Endothelial cell of umbilical vein (primary cell): ENCODE measurements at regions not wholly inside any gene's neighbourhood (a gene's known extent, or its start where the extent isn't known, plus 50 kb on each side); places are given as distances from the start of the nearest gene placed in this dataset.

ENCODE experiments used
- BruUV-seq: library from RNA; stranded (reverse); fragments of 400-500 nt; replicated peaks from 2 replicates; lab custom pipeline; 2021; lab: Mats Ljungman, UMichigan
- CTCF ChIA-PET: fragments of 300-600, 350-600 bp; sonication (Branson Sonifier 250); formaldehyde crosslinking; loops from one replicate; lab custom pipeline; 2021; ENCODE audit warnings: antibody characterized with exemption, inconsistent platforms; lab: Charles Lee
- POLR2A ChIA-PET: fragments of 300-600, 350-600 bp; sonication (Branson Sonifier 250); formaldehyde crosslinking; loops from one replicate; lab custom pipeline; 2021; ENCODE audit warnings: antibody characterized with exemption, inconsistent platforms; lab: Charles Lee
- DNase-seq: peaks from one replicate; pipeline ENCODE4 v3.0.0-alpha.2; 2011; ENCODE audit warnings: low read depth, low spot score
- FAIRE-seq: peaks from 2 replicates; lab custom pipeline; 2011; peaks lifted over from hg19 to GRCh38; lab: Jason Lieb, UNC
- H2AFZ ChIP-seq: 2 replicates; pipeline ENCODE4 v1.6.0; 2012; ENCODE audit warnings: low read depth, low read length, control low read depth, inconsistent platforms
- H3K27ac ChIP-seq: 2 replicates; pipeline ENCODE4 v1.5.1; 2011; ENCODE audit warnings: low read depth, mild to moderate bottlenecking, control low read depth, low read length, moderate library complexity; ENCODE audit not compliant: insufficient read depth
- H3K27me3 ChIP-seq, 2 experiments: 2 replicates each; pipeline versions ENCODE4 v1.6.0 to v1.6.1; 2011; ENCODE audit warnings: low read length in 2 of 2, mixed read lengths in 1 of 2; ENCODE audit not compliant: control insufficient read depth in 2 of 2, insufficient read depth in 2 of 2
- H3K36me3 ChIP-seq, 2 experiments: 2 replicates in 1 of 2; 3 replicates in 1 of 2; pipeline ENCODE4 v1.5.1; 2011; ENCODE audit warnings: low read length in 2 of 2, mild to moderate bottlenecking in 1 of 2, moderate library complexity in 1 of 2; ENCODE audit not compliant: control insufficient read depth in 2 of 2, insufficient read depth in 2 of 2; ENCODE audit errors: extremely low read depth in 1 of 2
- H3K4me1 ChIP-seq: 3 replicates; pipeline ENCODE4 v1.5.1; 2011; ENCODE audit warnings: mild to moderate bottlenecking, low read length; ENCODE audit not compliant: control insufficient read depth, insufficient read depth; ENCODE audit errors: extremely low read depth
- H3K4me2 ChIP-seq: 2 replicates; pipeline ENCODE4 v1.6.1; 2011; ENCODE audit warnings: low read length, control low read depth, mixed read lengths; ENCODE audit not compliant: insufficient read depth
- H3K4me3 ChIP-seq, 3 experiments: fragments of 200-600 bp in 1 of 3; sonication (generic), shearing (Covaris generic) in 1 of 3; replicated peaks in 1 of 3; 2 replicates each; pipeline ENCODE4 v1.5.1; 2011 to 2016; ENCODE audit warnings: control low read depth in 3 of 3, low read length in 3 of 3, mild to moderate bottlenecking in 2 of 3, inconsistent platforms in 1 of 3, low read depth in 1 of 3, moderate library complexity in 1 of 3; ENCODE audit not compliant: insufficient read depth in 1 of 3
- H3K79me2 ChIP-seq: 2 replicates; pipeline ENCODE4 v1.6.0; 2012; ENCODE audit warnings: low read length, inconsistent platforms; ENCODE audit not compliant: control insufficient read depth, insufficient read depth
- H3K9ac ChIP-seq: replicated peaks from 2 replicates; pipeline ENCODE3; 2011; ENCODE audit warnings: low read length, control low read depth; ENCODE audit not compliant: insufficient read depth; ENCODE audit errors: extremely low read depth
- H3K9me1 ChIP-seq: replicated peaks from 3 replicates; pipeline ENCODE4 v1.6.0; 2011; ENCODE audit warnings: mild to moderate bottlenecking, low read length; ENCODE audit not compliant: control insufficient read depth, insufficient read depth; ENCODE audit errors: extremely low read depth
- H3K9me3 ChIP-seq: replicated peaks from 2 replicates; pipeline ENCODE4 v1.5.1; 2012; ENCODE audit warnings: low read length, inconsistent platforms; ENCODE audit not compliant: control insufficient read depth, insufficient read depth
- H4K20me1 ChIP-seq: replicated peaks from 2 replicates; pipeline ENCODE3; 2011; ENCODE audit warnings: mild to moderate bottlenecking, low read length; ENCODE audit not compliant: control insufficient read depth, insufficient read depth; ENCODE audit errors: extremely low read depth
- CTCF ChIP-seq, 2 donors: IDR thresholded peaks; 1 replicate in 1 of 2; 2 replicates in 1 of 2; pipeline ENCODE4 v1.5.1; 2011; ENCODE audit warnings: low read length in 2 of 2, mild to moderate bottlenecking in 2 of 2, moderate library complexity in 2 of 2, control low read depth in 1 of 2, inconsistent platforms in 1 of 2, low read depth in 1 of 2; ENCODE audit not compliant: insufficient read depth in 1 of 2; ENCODE audit errors: extremely low read depth in 1 of 2
- EZH2 ChIP-seq: IDR thresholded peaks from 2 replicates; pipeline ENCODE4 v1.6.1; 2012; ENCODE audit warnings: borderline replicate concordance, low read depth, mild to moderate bottlenecking, moderate library complexity, low read length, inconsistent platforms; ENCODE audit not compliant: severe bottlenecking
- FOS ChIP-seq: IDR thresholded peaks from 2 replicates; pipeline ENCODE4 v1.6.1; 2011; ENCODE audit warnings: mild to moderate bottlenecking, low read length, moderate library complexity, borderline replicate concordance; ENCODE audit not compliant: insufficient read depth
- GATA2 ChIP-seq: IDR thresholded peaks from 2 replicates; pipeline ENCODE4 v1.7.0; 2011; ENCODE audit warnings: low read depth, mild to moderate bottlenecking, moderate library complexity, mixed read lengths, low read length; ENCODE audit not compliant: insufficient read length, insufficient read depth
- JUN ChIP-seq: IDR thresholded peaks from 2 replicates; pipeline ENCODE4 v1.6.1; 2011; ENCODE audit warnings: borderline replicate concordance, low read depth; ENCODE audit not compliant: insufficient read length, insufficient read depth
- MYC ChIP-seq: IDR thresholded peaks from one replicate; pipeline ENCODE4 v1.6.1; 2011; ENCODE audit warnings: mild to moderate bottlenecking, low read depth, low read length
- POLR2A ChIP-seq: IDR thresholded peaks from 2 replicates; pipeline ENCODE4 v1.6.1; 2012; ENCODE audit warnings: low read depth, mild to moderate bottlenecking, control low read depth, low read length
- POLR2AphosphoS5 ChIP-seq: IDR thresholded peaks from 2 replicates; pipeline ENCODE4 v1.6.1; 2012; ENCODE audit warnings: low read depth, mild to moderate bottlenecking, control low read depth, low read length, moderate library complexity; ENCODE audit not compliant: insufficient read depth
- dilution Hi-C: fragments of 300-500 bp; cut with MboI; formaldehyde crosslinking; loops from one replicate; pipeline ENCODE4 v1.15.0; 2019; ENCODE audit warnings: low sequenced_read_pairs; ENCODE audit not compliant: extremely low pct_ligation_motif_present
- intact Hi-C: fragments of 100-400 bp; cut with micrococcal nuclease; formaldehyde crosslinking; loops from one replicate; pipeline ENCODE4 v1.10.0; 2022
- TF ChIP-seq, protein P1 (sequence below): IDR thresholded peaks from 2 replicates; pipeline ENCODE4 v1.6.1; 2011; ENCODE audit not compliant: insufficient read depth, insufficient read length

- H3K4me2 ChIP-seq = no peak overlapping the region
- no peak overlapping the region for H3K9ac ChIP-seq
- H3K4me3 ChIP-seq = no peak overlapping the region
- TF ChIP-seq POLR2AphosphoS5 (no peak), GATA2 (no peak), EZH2 (no peak), POLR2A (no peak), MYC (no peak), CTCF (IDR thresholded peaks at IDR 0.05; ENCODE audit: extremely low read depth in 1 of 2, insufficient read depth in 1 of 2, low read depth in 1 of 2, low read length in 2 of 2) (no peak), FOS (no peak), JUN (no peak)
- TF ChIP-seq, protein P1, sequence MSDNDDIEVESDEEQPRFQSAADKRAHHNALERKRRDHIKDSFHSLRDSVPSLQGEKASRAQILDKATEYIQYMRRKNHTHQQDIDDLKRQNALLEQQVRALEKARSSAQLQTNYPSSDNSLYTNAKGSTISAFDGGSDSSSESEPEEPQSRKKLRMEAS = no peak
- ChIA-PET CTCF (interaction anchor here (0.8 to 2.0 kb wide), 5 partner anchors 9 to 132 kb away, joined by 3 to 9 read pairs (median 3); no protein-coding TSS in a partner anchor), POLR2A (no interaction called here)
- H4K20me1 ChIP-seq = no peaks in the 10 kb centered on the region
- no TSS peak for BruUV-seq
- H3K4me1 ChIP-seq = no peaks in the 10 kb centered on the region
- H3K36me3 ChIP-seq = no peaks in the 10 kb centered on the region
- dilution Hi-C loops (no loop called here), intact Hi-C loops (no loop called here)
- DNase-seq = peak; percentile 74
- H3K9me1 ChIP-seq = no peaks in the 10 kb centered on the region
- no peaks in the 10 kb centered on the region for H3K9me3 ChIP-seq
- no peaks in the 10 kb centered on the region for H3K27me3 ChIP-seq
- peak overlapping the region; percentile 48 for H2AFZ ChIP-seq
- H3K27ac ChIP-seq = no peak overlapping the region
- no peak for FAIRE-seq
- no peaks in the 10 kb centered on the region for H3K79me2 ChIP-seq
Measured at GRCh38 chr10:91017198-91017597, 96.3 kb upstream of the ANKRD1 start.
